GM23338 (cell line): ENCODE measurements at regions not wholly inside any gene's neighbourhood (a gene's known extent, or its start where the extent isn't known, plus 50 kb on each side); places are given as distances from the start of the nearest gene placed in this dataset.

Source experiments
- ATAC-seq: fragments of 200-7000 bp; cut with Tn5 transposase; 3 replicates; pipeline ENCODE4 v1.9.1; 2020
- DNase-seq: peaks from one replicate; pipeline ENCODE4 v3.0.0-alpha.2; 2015; ENCODE audit warnings: low spot score
- H2AFZ ChIP-seq: fragments of 200-600 bp; sonication (generic); 2 replicates; pipeline ENCODE4 v1.8.0; 2016; ENCODE audit warnings: antibody characterized with exemption, mild to moderate bottlenecking, moderate library complexity
- H3F3A ChIP-seq: fragments of 200-600 bp; sonication (generic); replicated peaks from 2 replicates; pipeline ENCODE4 v1.8.0; 2017; ENCODE audit warnings: antibody characterized with exemption, mixed run types, low read depth
- H3K27ac ChIP-seq: fragments of 200-600 bp; sonication (generic); 2 replicates; pipeline ENCODE4 v1.6.1; 2016; ENCODE audit warnings: low read depth
- H3K27me3 ChIP-seq: fragments of 200-600 bp; sonication (generic); 2 replicates; pipeline ENCODE4 v1.8.0; 2016; ENCODE audit warnings: mild to moderate bottlenecking, mixed run types, moderate library complexity; ENCODE audit not compliant: insufficient read depth
- H3K36me3 ChIP-seq: fragments of 200-600 bp; sonication (generic); 2 replicates; pipeline ENCODE4 v1.8.0; 2016; ENCODE audit warnings: mild to moderate bottlenecking; ENCODE audit not compliant: insufficient read depth
- H3K4me1 ChIP-seq: fragments of 200-600 bp; sonication (generic); 2 replicates; pipeline ENCODE4 v1.8.0; 2016; ENCODE audit warnings: mild to moderate bottlenecking, moderate library complexity; ENCODE audit not compliant: insufficient read depth
- H3K4me2 ChIP-seq: fragments of 200-600 bp; sonication (generic); 2 replicates; pipeline ENCODE4 v1.7.1; 2017; ENCODE audit warnings: mixed run types
- H3K4me3 ChIP-seq: fragments of 200-600 bp; sonication (generic); 2 replicates; pipeline ENCODE4 v1.6.1; 2016; ENCODE audit warnings: mixed run types
- H3K79me2 ChIP-seq: fragments of 200-600 bp; sonication (generic); replicated peaks from 2 replicates; pipeline ENCODE4 v1.8.0; 2017; ENCODE audit warnings: mild to moderate bottlenecking; ENCODE audit not compliant: insufficient read depth
- H3K9me2 ChIP-seq: fragments of 200-600 bp; sonication (generic); 2 replicates; pipeline ENCODE4 v1.8.0; 2017; ENCODE audit not compliant: insufficient read depth
- H4K20me1 ChIP-seq: fragments of 200-600 bp; sonication (generic); replicated peaks from 2 replicates; pipeline ENCODE4 v1.8.0; 2017; ENCODE audit warnings: mild to moderate bottlenecking; ENCODE audit not compliant: insufficient read depth
- H3K27ac Mint-ChIP-seq: 2 replicates; pipeline ENCODE4 v1.8.0; 2020; ENCODE audit warnings: inconsistent platforms, mild to moderate bottlenecking, moderate library complexity, mixed read lengths
- H3K27me3 Mint-ChIP-seq: 3 replicates; pipeline ENCODE4 v1.8.0; 2022; ENCODE audit warnings: low read depth, mild to moderate bottlenecking, moderate library complexity, mixed read lengths, inconsistent platforms; ENCODE audit not compliant: insufficient read depth, poor library complexity
- H3K36me3 Mint-ChIP-seq: 3 replicates; pipeline ENCODE4 v1.8.0; 2021; ENCODE audit warnings: low read depth, mild to moderate bottlenecking, inconsistent platforms, moderate library complexity, mixed read lengths
- H3K4me1 Mint-ChIP-seq: 3 replicates; pipeline ENCODE4 v1.8.0; 2020; ENCODE audit warnings: mild to moderate bottlenecking, inconsistent platforms, mixed read lengths
- H3K4me3 Mint-ChIP-seq: 3 replicates; pipeline ENCODE4 v1.8.0; 2021; ENCODE audit warnings: moderate library complexity, mild to moderate bottlenecking, inconsistent platforms, mixed read lengths
- H3K9me3 Mint-ChIP-seq: 3 replicates; pipeline ENCODE4 v1.8.0; 2020; ENCODE audit warnings: moderate library complexity, mild to moderate bottlenecking, inconsistent platforms, mixed read lengths
- CREB1 ChIP-seq: fragments of 250-450 bp; sonication (Bioruptor Pico); IDR thresholded peaks from 2 replicates; pipeline ENCODE4 v1.5.0; 2020; ENCODE audit warnings: low read depth, mild to moderate bottlenecking, moderate library complexity
- CTCF ChIP-seq, 2 experiments: fragments of 200-600 bp in 1 of 2; sonication (generic) in 1 of 2; conservative IDR thresholded peaks; 2 replicates each; pipeline versions ENCODE4 v1.5.1 to v1.6.1; 2016 to 2017; ENCODE audit warnings: antibody characterized with exemption in 2 of 2, low read depth in 2 of 2, mild to moderate bottlenecking in 2 of 2, moderate library complexity in 1 of 2
- ETS1 ChIP-seq: IDR thresholded peaks from 2 replicates; pipeline ENCODE4 v1.6.1; 2016; ENCODE audit warnings: antibody characterized with exemption
- EZH2 ChIP-seq: fragments of 200-600 bp; sonication (generic); IDR thresholded peaks from one replicate; pipeline ENCODE4 v1.8.0; 2017; ENCODE audit warnings: antibody characterized with exemption, mild to moderate bottlenecking, low read depth; ENCODE audit not compliant: unreplicated experiment
- EZH2phosphoT487 ChIP-seq: fragments of 200-600 bp; sonication (generic); IDR thresholded peaks from one replicate; pipeline ENCODE4 v1.8.1; 2018; ENCODE audit warnings: antibody characterized with exemption; ENCODE audit not compliant: unreplicated experiment
- JUNB ChIP-seq: IDR thresholded peaks from one replicate; pipeline ENCODE4 v1.6.1; 2016; ENCODE audit warnings: antibody characterized with exemption; ENCODE audit not compliant: unreplicated experiment
- NANOG ChIP-seq: IDR thresholded peaks from 2 replicates; pipeline ENCODE4 v1.6.1; 2016; ENCODE audit warnings: antibody characterized with exemption, borderline replicate concordance
- POLR2AphosphoS5 ChIP-seq: IDR thresholded peaks from 2 replicates; pipeline ENCODE4 v1.6.1; 2016; ENCODE audit warnings: antibody characterized with exemption, low read depth
- REST ChIP-seq: IDR thresholded peaks from one replicate; pipeline ENCODE4 v1.6.1; 2018; ENCODE audit warnings: antibody characterized with exemption; ENCODE audit not compliant: unreplicated experiment
- STAT1 ChIP-seq: IDR thresholded peaks from one replicate; pipeline ENCODE4 v1.6.1; 2016; ENCODE audit warnings: antibody characterized with exemption; ENCODE audit not compliant: unreplicated experiment
- ZNF114 ChIP-seq: fragments of 250-450 bp; sonication (Bioruptor Pico); IDR thresholded peaks from 2 replicates; pipeline ENCODE4 v1.5.0; 2020; ENCODE audit warnings: mild to moderate bottlenecking, moderate library complexity
- ZNF331 ChIP-seq: fragments of 250-450 bp; sonication (Bioruptor Pico); IDR thresholded peaks from 2 replicates; pipeline ENCODE4 v1.5.0; 2020; ENCODE audit warnings: low read depth, mild to moderate bottlenecking, moderate library complexity
- ZNF462 ChIP-seq: fragments of 250-450 bp; sonication (Bioruptor Pico); IDR thresholded peaks from 2 replicates; pipeline ENCODE4 v1.5.0; 2020; ENCODE audit warnings: mild to moderate bottlenecking, moderate library complexity

- peaks cover 12% of the 10 kb centered on the region for H3K36me3 Mint-ChIP-seq
- ATAC-seq (no peak), DNase-seq (no peak)
- H3K4me2 ChIP-seq, result no peak overlapping the region
- no peaks in the 10 kb centered on the region for H3F3A ChIP-seq
- H3K27ac Mint-ChIP-seq, result no peak overlapping the region
- H3K9me2 ChIP-seq, result no peaks in the 10 kb centered on the region; the same call in none of the 2 replicates
- TF ChIP-seq ZNF114 (CRISPR knock-in tag) (no peak), JUNB (no peak), CREB1 (CRISPR knock-in tag) (no peak), ETS1 (no peak), POLR2AphosphoS5 (no peak), REST (no peak), EZH2phosphoT487 (no peak), STAT1 (no peak), EZH2 (no peak), CTCF (conservative IDR thresholded peaks at IDR 0.05; ENCODE audit: low read depth in 2 of 2) (no peak), ZNF331 (CRISPR knock-in tag) (no peak), NANOG (no peak), ZNF462 (CRISPR knock-in tag) (no peak)
- H3K79me2 ChIP-seq, result no peaks in the 10 kb centered on the region
- H3K4me1 Mint-ChIP-seq, result peaks cover 12% of the 10 kb centered on the region; the same call in 2 of the 3 replicates
- no peaks in the 10 kb centered on the region for H3K36me3 ChIP-seq
- no peaks in the 10 kb centered on the region for H4K20me1 ChIP-seq
- H3K27me3 Mint-ChIP-seq, result no peaks in the 10 kb centered on the region
- H3K4me3 Mint-ChIP-seq, result no peak overlapping the region
- H3K27me3 ChIP-seq, result no peaks in the 10 kb centered on the region
- H3K27ac ChIP-seq, result no peak overlapping the region
- peaks cover 15% of the 10 kb centered on the region for H3K9me3 Mint-ChIP-seq
- H2AFZ ChIP-seq, result no peak overlapping the region
- H3K4me3 ChIP-seq, result no peak overlapping the region
- no peaks in the 10 kb centered on the region for H3K4me1 ChIP-seq
Measured at GRCh38 chr6:77036400-77036799, 426.9 kb downstream of the HTR1B start.
